ENCODE measurements at regions not wholly inside any gene's neighbourhood (a gene's known extent, or its start where the extent isn't known, plus 50 kb on each side); places are given as distances from the start of the nearest gene placed in this dataset.

DNA sequence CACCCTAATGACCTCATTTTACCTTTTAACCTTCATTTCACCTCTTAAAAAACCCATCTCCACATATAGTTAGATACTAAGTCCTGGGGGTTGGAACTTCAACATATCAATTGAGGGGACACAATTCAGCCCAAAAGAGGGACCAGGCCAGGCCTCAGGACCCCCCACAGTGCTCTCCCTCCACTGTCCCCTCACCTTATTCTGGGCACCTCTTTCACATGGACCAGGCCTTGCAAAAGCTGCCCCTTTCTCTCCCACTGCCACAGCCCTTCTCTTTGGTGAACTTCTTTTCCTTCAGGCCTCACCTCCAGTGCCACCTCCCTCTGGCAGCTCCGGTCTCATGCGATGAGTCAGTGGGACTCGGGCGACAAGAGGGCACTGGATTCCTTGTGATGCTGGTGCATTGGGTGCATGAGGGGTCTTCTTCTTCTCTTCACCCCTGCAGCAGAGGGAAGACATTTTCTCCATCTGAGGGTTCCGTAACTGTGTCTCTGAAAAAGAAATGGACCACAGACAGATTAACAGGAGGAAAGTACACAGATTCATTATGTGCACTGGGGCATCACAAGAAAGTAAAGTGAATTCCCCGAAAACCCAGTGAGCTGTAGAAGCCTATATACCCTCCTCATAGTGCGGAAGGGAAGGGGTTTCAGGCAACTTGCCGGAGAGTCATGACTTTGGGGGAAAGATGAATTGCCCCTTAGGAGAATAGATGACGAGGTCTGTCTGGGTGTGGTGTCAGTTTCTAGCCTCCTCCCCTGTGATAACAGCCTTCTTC, 288.7 kb upstream of the IGFBP3 start:
- DNase-seq, result no peak

DNA sequence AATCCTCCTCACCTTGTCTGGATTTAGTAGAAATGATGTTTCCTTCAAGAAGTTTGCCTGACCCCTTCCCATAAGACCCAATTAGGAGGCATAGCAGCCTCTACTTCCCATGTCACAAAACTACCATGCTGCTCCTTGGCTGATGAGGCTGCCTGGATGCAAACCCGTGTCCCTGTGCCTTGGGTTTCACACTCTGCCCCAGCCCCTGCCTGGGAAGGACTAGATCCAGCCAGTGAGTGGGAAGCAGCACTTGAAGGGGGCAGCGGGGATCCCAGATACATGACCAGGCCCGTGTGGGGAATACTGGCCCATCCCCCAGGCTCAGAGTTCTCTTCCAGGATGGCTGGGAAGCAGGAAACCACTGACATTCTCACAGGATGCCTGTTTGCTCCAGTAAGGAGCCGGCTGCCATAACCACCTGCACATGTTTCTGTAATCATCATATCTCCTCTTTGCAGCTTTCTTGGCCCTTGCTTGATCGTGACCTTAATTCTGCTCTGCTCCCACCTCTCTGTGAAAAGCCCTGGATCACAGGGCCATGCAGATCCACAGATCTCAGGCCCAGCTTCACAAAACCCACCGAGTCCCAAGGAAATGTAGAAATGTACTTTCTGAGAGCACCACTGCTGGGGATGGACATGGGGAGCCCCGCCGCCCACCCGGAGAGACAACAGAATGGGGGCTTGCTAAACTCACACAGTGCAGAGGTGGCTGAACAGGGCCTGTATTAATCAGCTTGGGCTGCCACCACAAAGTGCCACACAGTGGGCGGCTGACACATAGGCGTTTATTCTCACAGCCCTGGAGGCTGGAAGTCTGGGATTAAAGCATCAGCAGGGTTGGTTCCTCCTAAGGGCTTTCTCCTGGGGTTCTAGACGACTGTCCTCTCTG, 287.8 kb upstream of the IGFBP3 start:
- DNase-seq, result no peak

DNA sequence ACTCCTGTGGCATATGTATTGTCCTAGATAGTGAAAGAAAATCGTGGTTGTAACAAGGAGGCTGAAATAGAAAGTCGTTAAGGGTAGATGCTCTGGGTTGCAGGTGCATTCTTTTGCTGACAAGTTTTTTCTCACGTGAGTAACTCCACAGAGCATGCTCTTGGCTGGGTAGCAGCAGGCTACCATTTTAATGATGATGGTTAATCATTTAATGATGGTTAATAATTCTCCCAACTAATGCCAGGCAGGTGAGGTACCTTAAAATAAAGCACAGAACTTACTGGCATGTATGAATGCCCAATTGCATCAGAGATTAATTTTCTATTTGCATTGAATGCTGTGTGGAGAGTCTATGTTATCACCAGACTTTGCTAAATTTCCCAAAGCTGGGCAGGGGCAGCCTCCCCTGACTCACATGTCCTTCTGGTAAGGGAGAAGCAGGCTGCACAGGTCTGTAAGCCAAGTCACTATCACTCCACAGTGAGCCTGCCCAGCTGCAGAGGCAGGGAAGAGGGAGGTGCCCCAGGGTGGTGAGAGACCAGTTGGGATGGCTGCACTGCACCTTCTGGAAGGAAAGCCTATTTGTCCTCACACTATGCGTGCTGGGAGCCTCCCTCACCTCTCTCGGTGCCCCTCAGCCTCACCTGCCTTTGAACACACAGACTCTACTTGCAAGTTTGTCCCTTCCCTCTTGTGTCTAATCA, 287.0 kb upstream of the IGFBP3 start:
- DNase-seq, result no peak

DNA sequence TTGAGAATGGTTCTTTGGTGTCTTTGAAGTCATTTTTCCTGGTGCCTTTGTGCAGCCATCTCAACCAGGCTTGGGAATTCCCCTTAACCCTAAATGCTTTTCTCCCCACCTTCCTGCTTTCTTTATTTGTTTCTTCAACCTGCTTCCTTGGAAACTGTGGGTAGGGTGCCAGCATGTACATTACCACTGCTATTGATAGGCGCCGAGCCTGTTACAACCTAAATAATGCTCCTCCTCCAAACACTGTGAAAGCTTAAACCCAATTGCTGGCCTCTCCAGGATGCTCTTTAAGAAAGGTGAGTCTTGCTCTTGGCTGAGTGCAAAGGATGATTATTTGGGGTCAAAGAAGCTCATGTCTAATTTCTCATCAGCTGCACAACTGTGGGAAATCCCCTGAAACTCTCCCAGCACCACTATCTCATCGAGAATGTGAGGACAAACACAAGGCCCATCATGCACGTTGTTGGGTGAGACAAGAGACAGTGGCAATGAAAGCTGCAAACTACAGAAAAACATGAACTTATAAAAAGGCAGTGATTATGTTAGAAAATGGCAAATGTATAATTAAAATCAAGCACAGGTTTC, 285.5 kb upstream of the IGFBP3 start:
- no peak for DNase-seq

DNA sequence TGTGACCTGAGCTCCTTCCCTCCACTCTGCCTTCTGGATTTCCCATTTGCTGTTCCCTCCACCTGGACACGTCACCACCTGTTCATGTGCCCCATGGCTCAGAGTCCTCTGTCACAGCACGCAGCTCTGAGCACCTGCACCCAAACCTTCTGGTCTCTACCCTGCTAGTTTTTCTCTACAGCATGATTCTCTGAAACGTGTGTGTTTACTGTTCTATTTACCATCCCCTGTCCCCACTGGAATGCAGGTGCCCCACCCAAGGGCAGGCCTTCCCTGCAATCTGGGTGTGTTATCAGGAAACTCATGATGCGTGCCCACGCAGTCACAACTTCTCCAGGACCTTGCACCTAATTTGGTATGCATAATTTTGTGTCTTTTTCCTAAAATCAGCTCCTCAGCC, 284.4 kb upstream of the IGFBP3 start:
- DNase-seq, result no peak

DNA sequence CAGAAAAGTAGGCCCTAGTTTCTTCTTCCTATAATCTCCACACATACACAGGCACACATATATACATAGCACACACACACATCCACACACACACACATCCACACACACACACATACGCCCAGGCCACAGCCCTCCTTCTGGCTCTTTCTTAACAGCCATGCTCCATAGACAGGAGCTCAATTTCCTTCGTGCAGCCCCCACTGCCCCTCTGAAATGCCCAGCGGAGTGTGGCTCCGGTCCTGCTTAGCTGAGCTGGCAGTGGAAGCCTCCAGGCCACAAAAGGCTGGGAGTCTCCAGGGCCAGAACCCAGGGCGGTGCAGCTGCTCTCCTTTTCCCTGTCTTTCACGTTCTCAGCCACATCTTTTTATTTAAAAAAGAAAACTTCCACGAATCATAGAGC, 282.9 kb upstream of the IGFBP3 start:
- DNase-seq, result no peak

DNA sequence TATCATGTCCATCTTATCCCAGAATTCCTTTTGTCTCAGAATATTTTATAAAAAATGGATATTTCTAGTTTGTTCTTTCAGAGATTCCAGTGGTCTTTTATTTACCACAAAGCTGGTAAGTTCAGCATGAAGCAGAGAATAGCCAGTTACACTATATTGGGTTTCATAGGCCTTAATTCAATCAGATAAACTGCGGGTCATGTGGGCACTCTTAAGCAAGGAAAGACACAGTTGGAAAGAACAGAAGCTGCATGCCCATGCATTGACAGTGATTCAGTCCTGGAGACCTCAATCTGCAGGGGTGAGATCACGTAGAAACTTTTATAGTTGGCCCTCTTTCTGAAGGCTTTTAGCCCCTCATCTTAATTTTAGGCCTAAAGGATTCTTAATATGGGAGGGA, 281.3 kb upstream of the IGFBP3 start:
- DNase-seq, result no peak

DNA sequence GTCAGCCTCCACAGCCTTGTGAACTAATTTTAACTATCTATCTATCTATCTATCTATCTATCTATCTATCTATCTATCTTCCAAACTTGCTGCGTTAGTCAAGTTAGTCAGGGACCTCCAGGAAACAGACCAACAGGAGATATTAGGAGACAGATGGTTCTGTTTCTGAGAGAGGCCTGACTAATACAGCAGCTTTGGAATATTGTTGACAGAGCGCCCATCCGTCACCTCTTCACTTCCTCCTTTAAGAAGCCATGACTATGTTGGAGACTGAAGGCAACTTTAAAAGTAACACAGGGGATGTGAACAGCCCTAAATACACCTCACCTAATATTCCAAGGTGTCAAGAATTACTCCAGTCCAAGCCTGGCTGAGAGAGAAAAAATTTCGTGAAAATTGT, 280.9 kb upstream of the IGFBP3 start:
- no peak for DNase-seq

DNA sequence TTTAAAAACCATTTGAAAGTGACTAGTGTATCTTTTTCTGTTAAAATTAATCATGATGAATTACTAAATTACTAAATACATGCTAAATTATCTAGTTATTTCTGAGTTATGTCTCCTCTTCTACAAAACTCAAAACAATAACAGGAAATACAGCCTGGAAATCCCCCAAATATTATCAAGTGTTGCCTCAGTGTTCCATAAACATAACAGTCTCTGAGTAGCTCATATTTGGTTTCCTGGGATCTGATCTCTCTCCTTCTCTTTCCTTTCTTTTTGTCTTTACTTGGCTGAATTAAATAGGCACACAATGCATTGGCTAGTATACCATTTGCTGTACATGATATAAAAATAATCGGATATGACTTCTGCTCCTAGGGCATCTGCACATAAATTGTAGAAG, 277.6 kb upstream of the IGFBP3 start:
- DNase-seq, result no peak

DNA sequence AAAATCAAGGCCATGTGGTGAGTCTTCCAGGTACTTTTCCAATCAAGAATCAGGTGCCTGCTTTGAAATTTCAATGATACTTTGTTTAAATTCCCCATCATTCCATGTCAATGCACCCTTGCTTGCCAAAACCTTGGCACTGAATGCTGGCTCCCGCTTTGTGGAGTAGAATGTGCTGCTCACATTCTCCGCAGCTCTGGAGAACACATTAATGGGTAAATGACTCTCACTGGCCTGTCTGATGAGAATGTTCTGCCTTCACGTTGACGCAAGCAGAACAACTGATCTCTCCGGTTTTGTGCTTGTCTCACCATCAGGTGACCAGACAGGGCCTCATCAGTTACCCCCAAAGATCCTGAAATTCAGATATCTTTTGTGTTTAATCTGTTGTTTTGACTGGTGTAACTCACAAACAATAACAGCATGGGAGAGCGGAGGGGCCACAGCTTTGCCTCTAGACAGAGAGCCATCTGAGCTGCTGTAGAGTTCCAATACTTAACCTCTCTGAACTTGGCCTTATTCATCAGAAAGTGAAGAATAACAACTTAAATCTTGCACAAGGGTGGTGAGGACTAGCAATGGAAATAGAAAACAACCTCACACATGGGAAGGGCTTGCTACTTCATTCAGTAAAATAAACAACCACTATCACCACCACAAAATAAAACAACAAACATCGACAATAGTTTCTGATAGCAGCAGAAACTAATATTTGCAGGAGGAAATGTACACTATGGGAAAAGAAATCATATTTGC, 276.9 kb upstream of the IGFBP3 start:
- no peak for DNase-seq

DNA sequence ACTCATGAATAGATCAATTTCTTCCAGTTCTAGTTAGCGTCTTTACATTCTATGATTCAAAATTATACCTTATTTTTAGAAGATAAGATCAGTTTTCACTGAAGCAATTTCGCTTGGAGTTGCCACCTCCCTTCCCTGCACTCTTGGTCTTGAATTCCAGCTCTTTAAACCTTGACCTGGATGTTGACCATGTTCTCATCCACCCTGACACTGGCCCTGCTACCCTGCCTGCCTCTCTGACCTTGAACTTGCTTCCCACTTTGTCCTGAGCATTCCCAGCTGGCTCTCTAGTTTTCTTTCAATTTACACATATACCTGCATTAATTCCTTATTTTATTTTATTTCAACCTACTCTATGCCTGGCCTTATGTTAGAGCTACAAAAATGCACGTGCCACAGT, 274.9 kb upstream of the IGFBP3 start:
- DNase-seq, result no peak

DNA sequence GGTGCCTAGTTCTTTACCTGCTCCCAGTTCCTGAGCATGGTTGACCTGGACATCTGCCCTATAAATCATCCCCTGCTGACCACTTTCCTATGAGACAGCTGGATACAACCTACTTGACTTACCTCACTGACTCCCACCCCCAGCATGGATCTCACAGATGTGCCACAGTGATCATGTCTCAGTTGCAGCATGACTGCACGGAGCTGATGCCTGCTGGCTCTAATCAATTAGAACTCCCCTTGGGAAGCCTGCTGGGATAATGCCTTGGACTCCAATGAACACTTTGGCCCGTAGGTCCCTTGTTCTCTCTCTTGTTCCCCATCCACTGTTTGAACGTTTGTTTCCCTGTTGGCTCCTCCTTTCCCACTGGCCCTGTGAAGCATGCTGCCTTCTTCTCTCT, 271.2 kb upstream of the IGFBP3 start:
- DNase-seq, result no peak

DNA sequence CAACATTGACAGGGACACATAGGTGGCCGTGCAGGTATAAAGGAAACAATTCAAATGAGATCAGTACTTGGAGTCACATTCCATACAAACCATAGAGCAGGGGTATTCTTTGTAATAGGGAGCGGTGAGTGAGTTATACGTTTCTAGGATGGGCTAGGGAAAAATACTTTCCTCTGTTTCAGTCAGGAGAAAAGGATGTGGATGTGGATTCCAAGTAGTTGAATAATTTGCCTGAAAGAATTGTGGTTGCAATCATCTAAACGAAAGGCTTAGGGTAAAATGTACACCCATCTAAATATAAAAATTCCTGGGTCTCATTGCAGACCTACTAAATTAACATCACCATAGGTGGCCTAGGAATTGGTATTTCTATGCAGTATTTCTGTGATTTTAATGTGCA, 270.7 kb upstream of the IGFBP3 start:
- DNase-seq, result no peak

DNA sequence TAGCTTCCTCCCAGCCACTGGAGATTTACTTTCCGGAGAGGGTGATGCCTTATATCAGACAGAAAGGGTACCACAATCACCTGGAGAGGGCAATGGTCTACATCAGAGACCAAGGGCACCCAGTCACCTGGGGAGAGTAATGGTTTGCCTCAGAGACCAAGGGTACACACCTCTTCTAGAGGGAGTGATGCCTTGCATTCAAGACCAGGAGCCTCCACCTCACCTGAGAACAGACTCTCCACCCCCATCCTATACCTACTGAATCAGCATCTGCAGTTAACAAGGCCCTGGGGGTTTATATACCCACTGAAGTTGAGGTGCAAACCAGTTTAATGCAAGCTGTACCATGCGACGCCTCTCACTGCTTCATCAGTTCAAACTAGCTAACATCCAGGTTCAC, 270.2 kb upstream of the IGFBP3 start:
- DNase-seq, result no peak

DNA sequence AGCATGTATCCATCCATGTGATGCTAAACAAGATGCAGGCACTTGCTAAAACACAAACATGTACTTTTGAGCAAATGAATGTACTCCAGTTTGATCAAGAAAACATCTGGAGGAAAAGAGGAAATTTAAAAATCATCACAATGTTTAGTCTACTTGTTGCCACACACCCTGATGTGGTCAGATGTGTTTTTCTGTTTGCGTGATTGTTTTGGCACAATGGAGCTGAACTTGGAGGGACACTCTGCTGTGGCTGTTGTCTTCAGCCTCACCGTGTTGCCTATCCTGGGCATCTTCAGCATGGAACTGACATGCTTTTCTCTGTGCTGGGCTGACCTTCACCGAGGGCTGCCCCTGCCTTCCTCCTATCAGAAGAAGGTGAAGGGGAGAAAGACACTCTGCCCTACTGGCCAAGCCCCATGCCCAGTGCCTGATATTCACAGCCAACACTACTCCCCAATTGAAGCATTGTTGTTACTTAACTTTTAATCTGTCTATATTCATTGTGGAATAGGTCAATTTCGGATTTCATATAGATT, 268.3 kb upstream of the IGFBP3 start:
- DNase-seq, result no peak

DNA sequence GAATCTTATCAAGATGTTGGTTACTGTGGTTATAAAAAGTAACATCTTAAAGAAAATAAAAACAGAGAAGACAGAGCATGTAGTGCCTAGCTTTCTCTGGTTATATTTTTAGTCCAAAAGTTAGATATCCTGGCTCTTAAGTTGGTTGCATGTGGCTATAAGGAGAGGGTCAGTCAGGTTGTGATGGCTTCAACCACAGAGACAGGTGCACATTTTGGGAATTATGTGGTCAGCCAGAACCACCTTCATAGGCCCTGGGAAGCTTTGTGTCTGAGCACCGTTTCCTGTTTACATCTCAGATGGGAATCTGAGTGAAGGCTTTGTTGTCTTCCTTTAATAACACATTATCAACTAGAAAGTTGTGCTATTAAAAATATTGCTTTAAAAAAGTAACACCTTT, 265.1 kb upstream of the IGFBP3 start:
- no peak for DNase-seq

DNA sequence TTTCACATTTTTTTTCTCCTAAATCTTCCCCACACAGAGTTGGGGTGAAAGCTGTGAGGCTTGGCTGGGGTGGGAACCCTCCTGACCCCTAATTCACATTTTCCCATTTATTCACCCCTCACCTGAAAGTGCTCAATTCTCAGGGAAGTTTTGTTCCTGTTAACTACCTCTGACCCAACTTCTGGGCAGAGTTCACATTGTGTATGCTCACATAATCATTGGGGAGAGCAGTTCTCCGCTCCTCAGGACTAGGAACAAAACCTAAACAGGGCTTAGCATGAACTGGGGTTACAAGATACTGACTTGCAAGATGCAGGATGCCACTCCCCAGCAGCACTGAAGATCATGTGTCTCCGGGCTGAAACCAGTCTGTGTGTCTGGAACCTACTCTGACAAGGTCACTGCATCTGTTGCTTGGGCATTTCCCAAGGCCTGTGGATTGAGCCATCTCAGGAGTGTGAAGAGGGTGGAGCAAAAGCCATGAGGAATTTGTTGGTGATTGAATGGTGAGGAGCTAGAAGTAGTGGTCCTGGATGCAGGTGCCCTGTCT, 258.1 kb upstream of the IGFBP3 start:
- DNase-seq, result no peak

DNA sequence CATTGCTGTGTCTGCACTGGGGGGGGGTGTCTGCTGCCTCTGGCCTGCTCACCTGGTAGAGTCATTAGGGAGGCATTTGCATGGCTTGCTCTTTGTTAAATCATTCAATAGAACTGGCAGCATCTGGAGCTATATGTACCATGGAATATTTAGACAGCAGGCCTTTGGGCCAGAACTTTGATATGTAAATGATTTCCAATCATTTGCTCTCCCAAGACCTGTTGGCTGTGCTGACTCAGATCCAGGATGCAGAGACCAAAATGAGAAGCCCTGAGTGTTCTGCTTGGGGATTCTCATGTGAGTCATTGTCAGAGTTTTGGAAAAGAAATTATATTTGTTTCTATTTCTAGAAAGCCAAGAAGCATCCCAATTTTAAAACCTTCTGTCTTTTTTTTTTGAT, 257.6 kb upstream of the IGFBP3 start:
- DNase-seq, result no peak

DNA sequence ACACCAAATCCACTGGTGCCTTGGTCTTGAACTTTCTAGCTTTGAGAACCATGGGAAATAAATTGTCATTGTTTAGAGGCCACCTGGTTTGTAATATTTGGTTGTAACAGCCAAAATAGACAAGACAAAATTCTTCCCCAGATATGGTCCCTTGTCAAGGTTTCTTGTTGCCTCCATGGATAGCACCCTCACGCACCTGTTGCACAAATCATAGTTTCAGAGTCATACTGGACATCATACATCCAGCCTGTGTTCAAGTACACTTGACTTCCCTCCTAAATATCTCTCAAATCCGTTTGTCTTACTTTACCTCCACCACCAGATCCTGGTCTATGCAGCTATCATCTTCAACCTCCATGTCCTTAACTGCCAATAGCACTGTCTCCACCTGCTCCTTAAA, 256.7 kb upstream of the IGFBP3 start:
- no peak for DNase-seq

DNA sequence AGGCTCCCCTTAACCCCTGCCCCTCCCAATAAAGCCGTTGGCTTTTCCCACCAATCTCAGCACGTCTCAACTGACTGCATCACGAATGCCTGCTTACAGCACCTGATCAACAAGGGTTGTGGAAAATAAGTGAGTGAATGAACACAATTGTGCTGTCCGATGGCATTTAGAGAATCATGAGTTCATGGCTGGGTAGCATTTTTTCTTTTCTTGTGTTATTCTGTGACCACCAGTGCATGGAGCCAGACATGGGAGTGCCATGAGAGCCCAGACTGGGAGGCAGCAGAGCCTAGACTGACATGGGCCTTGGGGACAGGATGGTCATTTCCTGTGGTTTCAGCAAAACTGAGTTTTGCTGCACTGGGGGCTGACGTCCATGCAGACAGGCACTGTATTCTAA, 254.1 kb upstream of the IGFBP3 start:
- no peak for DNase-seq

DNA sequence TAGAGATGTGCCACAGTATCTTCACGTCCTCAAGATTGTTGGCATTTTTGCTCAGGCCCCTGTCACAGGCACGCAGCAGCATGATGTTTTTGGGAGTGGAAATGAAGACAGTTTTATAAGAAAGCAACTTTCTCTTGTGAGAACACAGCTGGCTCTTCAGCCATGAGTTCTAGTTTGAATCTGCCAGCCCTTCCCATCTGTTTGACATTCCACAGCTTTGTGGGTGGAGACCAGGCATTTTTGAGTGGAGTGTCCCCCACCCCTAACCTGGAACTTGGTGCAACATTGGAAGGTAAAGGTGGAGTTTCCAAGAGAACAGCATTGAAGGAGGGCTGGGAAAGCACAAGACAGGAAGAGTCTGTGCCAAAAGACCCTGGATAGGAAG, 253.1 kb upstream of the IGFBP3 start:
- DNase-seq, result no peak

Measured in CD4-positive, alpha-beta T cell treated with Interleukin-15 for 1 hour (primary cell).